Mucosa of stomach (tissue), 1 donor: ENCODE measurements at regions not wholly inside any gene's neighbourhood (a gene's known extent, or its start where the extent isn't known, plus 50 kb on each side); places are given as distances from the start of the nearest gene placed in this dataset.
"Not testable (repeated sequence)": the region's sequence is repeated elsewhere in the genome, so short reads cannot be mapped to it uniquely, and the experiment has no call there.

Experiments used
- H3K27me3 ChIP-seq: one replicate; pipeline ENCODE4 v1.7.0; 2013; ENCODE audit warnings: mild to moderate bottlenecking, low read length; ENCODE audit not compliant: control insufficient read depth, insufficient read depth
- H3K36me3 ChIP-seq: one replicate; pipeline ENCODE4 v1.7.0; 2013; ENCODE audit warnings: low read length; ENCODE audit not compliant: control insufficient read depth, insufficient read depth
- H3K4me1 ChIP-seq: one replicate; pipeline ENCODE4 v1.7.0; 2013; ENCODE audit warnings: mild to moderate bottlenecking, low read length; ENCODE audit not compliant: control insufficient read depth, insufficient read depth
- H3K4me3 ChIP-seq: one replicate; pipeline ENCODE4 v1.7.0; 2013; ENCODE audit warnings: low read length
- H3K9ac ChIP-seq: one replicate; pipeline ENCODE4 v1.7.0; 2013; ENCODE audit warnings: mild to moderate bottlenecking, low read length, moderate library complexity
- H3K9me3 ChIP-seq: one replicate; pipeline ENCODE4 v1.7.0; 2013; ENCODE audit warnings: mild to moderate bottlenecking, low read length, moderate library complexity; ENCODE audit not compliant: control insufficient read depth
- donor health status: Pancreatic carcinoma.

GRCh38 chr6:77318256-77318655 is 145.0 kb downstream of the HTR1B start:
- H3K9ac ChIP-seq: no peak overlapping the region
- H3K9me3 ChIP-seq: no peaks in the 10 kb centered on the region
- no peak overlapping the region for H3K4me3 ChIP-seq

GRCh38 chr6:77313595-77313994 is 149.7 kb downstream of the HTR1B start:
- Histone ChIP-seq H3K36me3 (no peaks in the 10 kb centered on the region), H3K4me1 (no peaks in the 10 kb centered on the region), H3K27me3 (no peaks in the 10 kb centered on the region)

More at GRCh38 chr6:77318256-77318655, 145.0 kb downstream of the HTR1B start:
- H3K4me1 ChIP-seq: no peaks in the 10 kb centered on the region
- no peaks in the 10 kb centered on the region for H3K27me3 ChIP-seq
- H3K36me3 ChIP-seq: no peaks in the 10 kb centered on the region

GRCh38 chr6:77299931-77300330 is 163.4 kb downstream of the HTR1B start:
- no peak overlapping the region for H3K9ac ChIP-seq
- H3K4me3 ChIP-seq: no peak overlapping the region
- H3K36me3 ChIP-seq: no peaks in the 10 kb centered on the region
- H3K9me3 ChIP-seq: no peaks in the 10 kb centered on the region
- H3K4me1 ChIP-seq: no peaks in the 10 kb centered on the region
- no peaks in the 10 kb centered on the region for H3K27me3 ChIP-seq

More at GRCh38 chr6:77313595-77313994, 149.7 kb downstream of the HTR1B start:
- Histone ChIP-seq H3K9me3 (no peaks in the 10 kb centered on the region), H3K4me3 (no peak overlapping the region), H3K9ac (no peak overlapping the region)

- Histone ChIP-seq H3K4me3 (no peak overlapping the region), H3K9me3 (no peaks in the 10 kb centered on the region), H3K27me3 (no peaks in the 10 kb centered on the region), H3K36me3 (no peaks in the 10 kb centered on the region), H3K4me1 (no peaks in the 10 kb centered on the region), H3K9ac (no peak overlapping the region)
Measured at GRCh38 chr6:77298283-77298682, 165.0 kb downstream of the HTR1B start.

- H3K4me1 ChIP-seq: no peaks in the 10 kb centered on the region
- H3K27me3 ChIP-seq: no peaks in the 10 kb centered on the region
- no peaks in the 10 kb centered on the region for H3K36me3 ChIP-seq
- H3K4me3 ChIP-seq: no peak overlapping the region
- H3K9me3 ChIP-seq: no peaks in the 10 kb centered on the region
- H3K9ac ChIP-seq: no peak overlapping the region
Measured at GRCh38 chr6:77292564-77293546, 170.4 kb downstream of the HTR1B start.

- Histone ChIP-seq H3K27me3 (no peaks in the 10 kb centered on the region), H3K4me1 (no peaks in the 10 kb centered on the region), H3K36me3 (no peaks in the 10 kb centered on the region), H3K9ac (no peak overlapping the region), H3K9me3 (no peaks in the 10 kb centered on the region), H3K4me3 (no peak overlapping the region)
Measured at GRCh38 chr6:77290798-77291197, 172.5 kb downstream of the HTR1B start.

- H3K4me3 ChIP-seq: no peak overlapping the region
- no peak overlapping the region for H3K9ac ChIP-seq
- H3K36me3 ChIP-seq: no peaks in the 10 kb centered on the region
- H3K4me1 ChIP-seq: no peaks in the 10 kb centered on the region
- H3K27me3 ChIP-seq: no peaks in the 10 kb centered on the region
- no peaks in the 10 kb centered on the region for H3K9me3 ChIP-seq
Measured at GRCh38 chr6:77286541-77286940, 176.8 kb downstream of the HTR1B start.

- Histone ChIP-seq H3K9me3 (no peaks in the 10 kb centered on the region), H3K4me1 (no peaks in the 10 kb centered on the region), H3K9ac (no peak overlapping the region), H3K36me3 (no peaks in the 10 kb centered on the region), H3K4me3 (no peak overlapping the region), H3K27me3 (no peaks in the 10 kb centered on the region)
Measured at GRCh38 chr6:77273929-77274328, 189.4 kb downstream of the HTR1B start.

- Histone ChIP-seq H3K27me3 (no peaks in the 10 kb centered on the region), H3K4me1 (no peaks in the 10 kb centered on the region), H3K4me3 (no peak overlapping the region), H3K9ac (no peak overlapping the region), H3K9me3 (no peaks in the 10 kb centered on the region), H3K36me3 (no peaks in the 10 kb centered on the region)
Measured at GRCh38 chr6:77264970-77265369, 198.3 kb downstream of the HTR1B start.

GRCh38 chr6:77263003-77263402 is 200.3 kb downstream of the HTR1B start:
- H3K4me3 ChIP-seq: no peak overlapping the region
- H3K4me1 ChIP-seq: no peaks in the 10 kb centered on the region
- H3K9ac ChIP-seq: no peak overlapping the region
- no peaks in the 10 kb centered on the region for H3K36me3 ChIP-seq
- no peaks in the 10 kb centered on the region for H3K27me3 ChIP-seq
- H3K9me3 ChIP-seq: no peaks in the 10 kb centered on the region

GRCh38 chr6:77251801-77252200 is 211.5 kb downstream of the HTR1B start:
- not testable (repeated sequence) for H3K4me3 ChIP-seq, H3K4me1 ChIP-seq, H3K27me3 ChIP-seq

GRCh38 chr6:77249560-77249959 is 213.7 kb downstream of the HTR1B start:
- Histone ChIP-seq H3K27me3 (no peaks in the 10 kb centered on the region), H3K36me3 (no peaks in the 10 kb centered on the region), H3K4me1 (no peaks in the 10 kb centered on the region), H3K9ac (no peak overlapping the region), H3K4me3 (no peak overlapping the region), H3K9me3 (no peaks in the 10 kb centered on the region)

More at GRCh38 chr6:77251801-77252200, 211.5 kb downstream of the HTR1B start:
- not testable (repeated sequence) for H3K9me3 ChIP-seq, H3K36me3 ChIP-seq, H3K9ac ChIP-seq
